MM.1S (cell line): ENCODE measurements at regions not wholly inside any gene's neighbourhood (a gene's known extent, or its start where the extent isn't known, plus 50 kb on each side); places are given as distances from the start of the nearest gene placed in this dataset.

Source experiments
- DNase-seq: peaks from one replicate; pipeline ENCODE4 v3.0.0-alpha.2; 2015
- H2AFZ ChIP-seq: fragments of 300-600 bp; sonication (generic); 2 replicates; pipeline ENCODE4 v1.6.0; 2016; ENCODE audit warnings: antibody characterized with exemption, low read length
- H3F3A ChIP-seq: fragments of 300-600 bp; sonication (generic); 2 replicates; pipeline ENCODE4 v1.6.1; 2016; ENCODE audit warnings: mild to moderate bottlenecking, antibody characterized with exemption, low read length, moderate library complexity, mixed read lengths; ENCODE audit not compliant: insufficient read depth
- H3K27ac ChIP-seq: fragments of 300-600 bp; sonication (generic); 2 replicates; pipeline ENCODE4 v1.5.1; 2016; ENCODE audit warnings: mild to moderate bottlenecking, low read length
- H3K27me3 ChIP-seq: fragments of 300-600 bp; sonication (generic); replicated peaks from 2 replicates; pipeline ENCODE4 v1.6.0; 2016; ENCODE audit warnings: low read length; ENCODE audit not compliant: insufficient read depth
- H3K36me3 ChIP-seq: fragments of 300-600 bp; sonication (generic); replicated peaks from 2 replicates; pipeline ENCODE4 v1.6.1; 2016; ENCODE audit warnings: mild to moderate bottlenecking, low read length, mixed read lengths; ENCODE audit not compliant: insufficient read depth
- H3K4me1 ChIP-seq: fragments of 300-600 bp; sonication (generic); 2 replicates; pipeline ENCODE4 v1.6.1; 2016; ENCODE audit warnings: low read length, mixed read lengths
- H3K4me2 ChIP-seq: fragments of 300-600 bp; sonication (generic); 2 replicates; pipeline ENCODE4 v1.6.0; 2016; ENCODE audit warnings: low read depth, low read length
- H3K4me3 ChIP-seq: fragments of 300-600 bp; sonication (generic); 2 replicates; pipeline ENCODE4 v1.5.1; 2016; ENCODE audit warnings: low read length, mixed read lengths
- H3K79me2 ChIP-seq: fragments of 300-600 bp; sonication (generic); 2 replicates; pipeline ENCODE4 v1.6.1; 2016; ENCODE audit warnings: mixed run types, low read length, mixed read lengths
- H3K9ac ChIP-seq: fragments of 300-600 bp; sonication (generic); 2 replicates; pipeline ENCODE4 v1.6.1; 2016; ENCODE audit warnings: low read length, mixed read lengths
- H3K9me2 ChIP-seq: fragments of 300-600 bp; sonication (generic); replicated peaks from 2 replicates; pipeline ENCODE4 v1.6.1; 2016; ENCODE audit warnings: mild to moderate bottlenecking, low read length, mixed read lengths; ENCODE audit not compliant: insufficient read depth
- H3K9me3 ChIP-seq: fragments of 300-600 bp; sonication (generic); replicated peaks from 2 replicates; pipeline ENCODE4 v1.6.1; 2016; ENCODE audit warnings: mild to moderate bottlenecking, low read length, mixed read lengths; ENCODE audit not compliant: insufficient read depth
- H4K20me1 ChIP-seq: fragments of 300-600 bp; sonication (generic); 2 replicates; pipeline ENCODE4 v1.6.1; 2016; ENCODE audit warnings: mild to moderate bottlenecking, low read length, moderate library complexity, mixed read lengths; ENCODE audit not compliant: insufficient read depth
- CTCF ChIP-seq: fragments of 300-600 bp; sonication (generic); IDR thresholded peaks from 2 replicates; pipeline ENCODE4 v1.5.1; 2016; ENCODE audit warnings: antibody characterized with exemption, low read length, mixed read lengths
- EZH2 ChIP-seq: fragments of 300-600 bp; sonication (generic); optimal IDR thresholded peaks from 2 replicates; pipeline ENCODE3; 2017; ENCODE audit warnings: low read depth, mild to moderate bottlenecking, antibody characterized with exemption, low read length, mixed read lengths
- EZH2phosphoT487 ChIP-seq: fragments of 300-600 bp; sonication (generic); IDR thresholded peaks from 2 replicates; pipeline ENCODE4 v1.6.1; 2018; ENCODE audit warnings: antibody characterized with exemption, low read length

GRCh38 chr14:98897605-98898309 lies 374.2 kb downstream of the BCL11B start:
- DNase-seq = no peak
- Histone ChIP-seq H3K9me3 (no peaks in the 10 kb centered on the region), H3K27me3 (no peaks in the 10 kb centered on the region), H3K9me2 (no peaks in the 10 kb centered on the region), H3K4me1 (no peaks in the 10 kb centered on the region), H3K9ac (no peak overlapping the region), H3K4me2 (no peak overlapping the region), H3K27ac (no peak overlapping the region), H2AFZ (no peak overlapping the region), H3K36me3 (no peaks in the 10 kb centered on the region), H4K20me1 (no peaks in the 10 kb centered on the region), H3K4me3 (no peak overlapping the region), H3F3A (no peaks in the 10 kb centered on the region), H3K79me2 (no peaks in the 10 kb centered on the region)
- TF ChIP-seq EZH2 = no peak

GRCh38 chr14:98899441-98899840 lies 372.6 kb downstream of the BCL11B start:
- no peaks in the 10 kb centered on the region for H3K79me2 ChIP-seq
- H3K27ac ChIP-seq = no peak overlapping the region
- H3K36me3 ChIP-seq = no peaks in the 10 kb centered on the region
- H3K4me1 ChIP-seq = no peaks in the 10 kb centered on the region
- no peaks in the 10 kb centered on the region for H4K20me1 ChIP-seq
- TF ChIP-seq CTCF (no peak), EZH2 (no peak), EZH2phosphoT487 (no peak)
- DNase-seq = no peak
- H2AFZ ChIP-seq = no peak overlapping the region
- no peak overlapping the region for H3K4me2 ChIP-seq
- H3K27me3 ChIP-seq = no peaks in the 10 kb centered on the region
- no peaks in the 10 kb centered on the region for H3F3A ChIP-seq
- no peak overlapping the region for H3K4me3 ChIP-seq
- no peaks in the 10 kb centered on the region for H3K9me3 ChIP-seq
- no peak overlapping the region for H3K9ac ChIP-seq
- no peaks in the 10 kb centered on the region for H3K9me2 ChIP-seq

- no peaks in the 10 kb centered on the region for H3K9me2 ChIP-seq
- H3K79me2 ChIP-seq = no peaks in the 10 kb centered on the region
- H3K27ac ChIP-seq = no peak overlapping the region
- H3K9me3 ChIP-seq = no peaks in the 10 kb centered on the region
- no peak overlapping the region for H2AFZ ChIP-seq
- H3K27me3 ChIP-seq = no peaks in the 10 kb centered on the region
- no peaks in the 10 kb centered on the region for H4K20me1 ChIP-seq
- no peak for DNase-seq
- H3F3A ChIP-seq = no peaks in the 10 kb centered on the region
- no peak overlapping the region for H3K4me2 ChIP-seq
- H3K4me3 ChIP-seq = no peak overlapping the region
- no peaks in the 10 kb centered on the region for H3K36me3 ChIP-seq
- H3K9ac ChIP-seq = no peak overlapping the region
- H3K4me1 ChIP-seq = no peaks in the 10 kb centered on the region
- TF ChIP-seq EZH2 (no peak), EZH2phosphoT487 (no peak), CTCF (no peak)
Measured at GRCh38 chr14:98900236-98900635, 371.8 kb downstream of the BCL11B start.

GRCh38 chr14:98900798-98901197 lies 371.2 kb downstream of the BCL11B start:
- no peaks in the 10 kb centered on the region for H3F3A ChIP-seq
- H3K4me1 ChIP-seq = no peaks in the 10 kb centered on the region
- no peak overlapping the region for H3K9ac ChIP-seq
- DNase-seq = no peak
- H3K4me3 ChIP-seq = no peak overlapping the region
- no peak for TF ChIP-seq CTCF
- TF ChIP-seq EZH2phosphoT487 = no peak
- no peak for TF ChIP-seq EZH2
- no peak overlapping the region for H2AFZ ChIP-seq
- no peak overlapping the region for H3K4me2 ChIP-seq
- no peaks in the 10 kb centered on the region for H3K27me3 ChIP-seq
- no peaks in the 10 kb centered on the region for H4K20me1 ChIP-seq
- no peaks in the 10 kb centered on the region for H3K36me3 ChIP-seq
- no peaks in the 10 kb centered on the region for H3K9me2 ChIP-seq
- no peak overlapping the region for H3K27ac ChIP-seq
- no peaks in the 10 kb centered on the region for H3K9me3 ChIP-seq
- H3K79me2 ChIP-seq = no peaks in the 10 kb centered on the region
